Vagina (tissue), 2 donors: ENCODE measurements at regions not wholly inside any gene's neighbourhood (a gene's known extent, or its start where the extent isn't known, plus 50 kb on each side); places are given as distances from the start of the nearest gene placed in this dataset.

Experiments
- DNase-seq, 2 donors: peaks; one replicate each; pipeline ENCODE4 v3.0.0-alpha.2; 2017; ENCODE audit errors: extremely low spot score in 2 of 2
- H3K27ac ChIP-seq: fragments of 200-600 bp; sonication (generic); one replicate; pipeline ENCODE4 v1.5.1; 2019
- H3K27me3 ChIP-seq: fragments of 200-600 bp; sonication (generic); one replicate; pipeline ENCODE4 v1.5.1; 2019
- H3K36me3 ChIP-seq, 2 donors: fragments of 200-600 bp; sonication (generic); one replicate each; pipeline ENCODE4 v1.5.1; 2017 to 2019
- H3K4me1 ChIP-seq: fragments of 200-600 bp; sonication (generic); one replicate; pipeline ENCODE4 v1.5.1; 2019
- H3K4me3 ChIP-seq, 2 donors: fragments of 200-600 bp; sonication (generic); 1 replicate in 1 of 2; 2 replicates in 1 of 2; pipeline ENCODE4 v1.5.1; 2016 to 2019
- H3K9me3 ChIP-seq: fragments of 200-600 bp; sonication (generic); one replicate; pipeline ENCODE4 v1.5.1; 2019
- POLR2A ChIP-seq, 2 donors: fragments of 450-650 bp; IDR thresholded peaks; one replicate each; pipeline ENCODE4 v1.6.1; 2017; ENCODE audit warnings: antibody characterized with exemption in 2 of 2, mild to moderate bottlenecking in 2 of 2, moderate library complexity in 2 of 2
- POLR2AphosphoS5 ChIP-seq, 2 donors: sonication (generic); formaldehyde crosslinking; IDR thresholded peaks; one replicate each; pipeline ENCODE4 v1.9.0; 2017; ENCODE audit warnings: antibody characterized with exemption in 2 of 2, mild to moderate bottlenecking in 2 of 2, low read depth in 1 of 2; ENCODE audit not compliant: insufficient read depth in 1 of 2
- intact Hi-C: fragments of 100-400 bp; cut with DNase I; formaldehyde crosslinking; loops from one replicate; pipeline ENCODE4 v1.15.1; 2023
- TF ChIP-seq, protein P1 (sequence below), 3 experiments: fragments of 450-650 bp in 2 of 3; fragments of 200-600 bp in 1 of 3; sonication (generic) in 1 of 3; IDR thresholded peaks; one replicate each; pipeline ENCODE4 v1.5.1; 2017 to 2019; ENCODE audit warnings: antibody characterized with exemption in 3 of 3, mild to moderate bottlenecking in 2 of 3, moderate library complexity in 2 of 3

DNA sequence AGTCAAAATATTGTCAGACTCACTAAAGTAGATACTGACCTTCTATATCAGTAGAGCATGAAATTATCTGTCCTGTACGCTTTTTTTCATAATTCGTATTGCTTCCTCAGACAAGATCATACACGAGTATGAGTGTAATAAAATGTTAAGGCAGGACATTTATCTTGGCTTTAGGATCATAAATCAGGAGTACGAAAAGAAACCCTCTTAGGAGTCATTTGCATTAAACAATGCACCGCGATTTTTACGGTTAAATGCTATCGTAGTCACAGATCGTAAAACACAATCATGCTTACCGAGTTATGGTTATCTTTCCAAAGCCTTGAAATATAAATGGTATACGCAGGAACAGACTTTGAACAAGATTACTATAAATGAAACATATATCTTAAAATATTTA lies 510.3 kb upstream of the ROBO1 start:
- TF ChIP-seq POLR2A (IDR thresholded peaks at IDR 0.05) (no peak), POLR2AphosphoS5 (IDR thresholded peaks at IDR 0.05; ENCODE audit: insufficient read depth in 1 of 2, low read depth in 1 of 2) (no peak)
- TF ChIP-seq, protein P1, sequence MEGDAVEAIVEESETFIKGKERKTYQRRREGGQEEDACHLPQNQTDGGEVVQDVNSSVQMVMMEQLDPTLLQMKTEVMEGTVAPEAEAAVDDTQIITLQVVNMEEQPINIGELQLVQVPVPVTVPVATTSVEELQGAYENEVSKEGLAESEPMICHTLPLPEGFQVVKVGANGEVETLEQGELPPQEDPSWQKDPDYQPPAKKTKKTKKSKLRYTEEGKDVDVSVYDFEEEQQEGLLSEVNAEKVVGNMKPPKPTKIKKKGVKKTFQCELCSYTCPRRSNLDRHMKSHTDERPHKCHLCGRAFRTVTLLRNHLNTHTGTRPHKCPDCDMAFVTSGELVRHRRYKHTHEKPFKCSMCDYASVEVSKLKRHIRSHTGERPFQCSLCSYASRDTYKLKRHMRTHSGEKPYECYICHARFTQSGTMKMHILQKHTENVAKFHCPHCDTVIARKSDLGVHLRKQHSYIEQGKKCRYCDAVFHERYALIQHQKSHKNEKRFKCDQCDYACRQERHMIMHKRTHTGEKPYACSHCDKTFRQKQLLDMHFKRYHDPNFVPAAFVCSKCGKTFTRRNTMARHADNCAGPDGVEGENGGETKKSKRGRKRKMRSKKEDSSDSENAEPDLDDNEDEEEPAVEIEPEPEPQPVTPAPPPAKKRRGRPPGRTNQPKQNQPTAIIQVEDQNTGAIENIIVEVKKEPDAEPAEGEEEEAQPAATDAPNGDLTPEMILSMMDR (IDR thresholded peaks at IDR 0.05), result no peak
- no peaks in the 10 kb centered on the region for H3K9me3 ChIP-seq
- DNase-seq, result no peak
- no peaks in the 10 kb centered on the region for H3K4me1 ChIP-seq
- intact Hi-C loops, result no loop called here
- no peak overlapping the region for H3K4me3 ChIP-seq
- H3K27ac ChIP-seq, result no peak overlapping the region
- H3K27me3 ChIP-seq, result no peaks in the 10 kb centered on the region
- no peaks in the 10 kb centered on the region for H3K36me3 ChIP-seq

DNA sequence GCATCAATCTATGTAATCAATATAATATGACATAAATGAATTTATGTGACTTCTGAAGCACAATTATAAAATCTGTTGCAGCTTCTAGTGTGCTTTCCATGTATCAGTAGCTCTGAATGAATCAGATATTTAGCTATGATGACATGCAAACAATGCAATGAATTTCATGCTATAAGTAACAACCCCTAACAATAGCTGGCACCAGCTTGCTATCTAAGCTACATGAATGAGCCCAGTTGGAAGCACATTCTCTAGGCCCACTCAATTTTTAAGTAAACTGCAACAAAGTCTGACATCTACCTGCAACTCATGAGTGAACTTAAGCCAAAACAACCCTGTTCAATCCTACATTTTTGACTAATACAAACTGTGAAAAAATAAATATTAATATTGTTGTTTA lies 507.3 kb upstream of the ROBO1 start:
- intact Hi-C loops, result no loop called here
- DNase-seq, result no peak
- Histone ChIP-seq H3K27ac (no peak overlapping the region), H3K27me3 (no peaks in the 10 kb centered on the region), H3K4me1 (no peaks in the 10 kb centered on the region), H3K36me3 (no peaks in the 10 kb centered on the region), H3K9me3 (no peaks in the 10 kb centered on the region), H3K4me3 (no peak overlapping the region)
- TF ChIP-seq, protein P1 (IDR thresholded peaks at IDR 0.05), result no peak
- TF ChIP-seq POLR2A (IDR thresholded peaks at IDR 0.05) (no peak), POLR2AphosphoS5 (IDR thresholded peaks at IDR 0.05; ENCODE audit: insufficient read depth in 1 of 2, low read depth in 1 of 2) (no peak)

DNA sequence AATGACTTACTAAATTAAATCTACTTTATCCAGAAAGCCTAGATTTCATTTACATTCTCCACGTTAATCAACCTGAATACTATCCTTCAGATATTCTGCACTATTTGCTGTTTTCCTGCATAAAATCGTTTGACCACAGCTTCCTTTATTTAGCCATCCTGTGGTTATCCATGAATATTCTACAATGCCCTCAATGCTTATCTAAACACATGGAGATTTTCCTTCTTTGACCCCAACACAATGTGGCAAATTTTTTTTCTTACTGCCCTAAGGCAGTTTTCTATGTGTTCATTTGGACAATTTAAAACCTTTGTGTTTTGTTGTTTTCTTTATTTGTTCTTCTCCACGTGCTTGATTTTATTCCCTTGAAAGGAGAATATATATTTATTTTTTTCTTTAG lies 495.5 kb upstream of the ROBO1 start:
- DNase-seq, result no peak
- TF ChIP-seq POLR2AphosphoS5 (IDR thresholded peaks at IDR 0.05; ENCODE audit: insufficient read depth in 1 of 2, low read depth in 1 of 2) (no peak), POLR2A (IDR thresholded peaks at IDR 0.05) (no peak)
- TF ChIP-seq, protein P1 (IDR thresholded peaks at IDR 0.05), result no peak
- no peaks in the 10 kb centered on the region for H3K36me3 ChIP-seq
- no peaks in the 10 kb centered on the region for H3K27me3 ChIP-seq
- H3K4me1 ChIP-seq, result no peaks in the 10 kb centered on the region
- H3K4me3 ChIP-seq, result no peak overlapping the region
- intact Hi-C loops, result no loop called here
- H3K9me3 ChIP-seq, result no peaks in the 10 kb centered on the region
- no peak overlapping the region for H3K27ac ChIP-seq

DNA sequence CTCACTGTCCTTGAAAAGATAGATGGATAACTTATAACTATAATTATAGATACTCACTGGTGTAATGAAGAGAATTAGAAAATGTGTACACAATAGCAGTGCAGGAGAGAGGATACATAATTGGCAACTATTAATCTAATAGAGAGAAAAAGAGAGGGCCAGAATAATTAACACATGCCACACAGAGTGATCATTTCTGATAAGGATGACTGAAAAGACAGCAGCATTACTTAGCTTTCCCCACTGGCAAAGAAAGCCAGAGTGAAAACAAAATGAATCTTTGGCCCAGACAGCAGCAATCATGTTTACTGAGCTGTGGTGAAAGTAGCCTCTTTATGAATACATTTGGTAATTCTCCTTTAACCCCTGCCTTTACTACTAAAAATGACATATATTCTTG lies 493.3 kb upstream of the ROBO1 start:
- H3K36me3 ChIP-seq, result no peaks in the 10 kb centered on the region
- H3K4me1 ChIP-seq, result no peaks in the 10 kb centered on the region
- DNase-seq, result no peak
- no peaks in the 10 kb centered on the region for H3K27me3 ChIP-seq
- intact Hi-C loops, result no loop called here
- H3K4me3 ChIP-seq, result no peak overlapping the region
- TF ChIP-seq POLR2A (IDR thresholded peaks at IDR 0.05) (no peak), POLR2AphosphoS5 (IDR thresholded peaks at IDR 0.05; ENCODE audit: insufficient read depth in 1 of 2, low read depth in 1 of 2) (no peak)
- TF ChIP-seq, protein P1 (IDR thresholded peaks at IDR 0.05), result no peak
- H3K9me3 ChIP-seq, result no peaks in the 10 kb centered on the region
- H3K27ac ChIP-seq, result no peak overlapping the region

DNA sequence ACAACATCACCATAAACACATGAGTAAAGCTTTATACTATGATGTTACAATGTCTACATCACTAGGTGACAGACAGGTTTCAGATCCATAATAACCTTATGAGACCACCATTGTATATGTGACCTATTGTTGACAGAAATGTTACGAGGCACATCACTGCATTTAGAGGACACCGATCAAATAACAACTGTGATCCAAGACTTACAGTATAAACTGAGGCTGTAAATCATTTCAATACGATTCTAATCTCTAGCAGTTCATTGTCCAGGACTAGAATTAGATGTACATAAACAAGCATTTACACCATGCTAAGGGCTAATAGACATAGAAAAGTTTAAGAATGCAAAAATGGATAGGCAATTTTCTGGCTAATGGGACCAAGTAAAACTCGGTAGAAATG lies 491.9 kb upstream of the ROBO1 start:
- Histone ChIP-seq H3K36me3 (no peaks in the 10 kb centered on the region), H3K9me3 (no peaks in the 10 kb centered on the region), H3K4me3 (no peak overlapping the region), H3K27ac (no peak overlapping the region), H3K27me3 (no peaks in the 10 kb centered on the region), H3K4me1 (no peaks in the 10 kb centered on the region)
- DNase-seq, result no peak
- no peak for TF ChIP-seq POLR2AphosphoS5 (IDR thresholded peaks at IDR 0.05; ENCODE audit: insufficient read depth in 1 of 2, low read depth in 1 of 2)
- no peak for TF ChIP-seq POLR2A (IDR thresholded peaks at IDR 0.05)
- TF ChIP-seq, protein P1 (IDR thresholded peaks at IDR 0.05), result no peak
- intact Hi-C loops, result no loop called here
